Stimulated activated CD8-positive, alpha-beta memory T cell treated with anti-CD3 and anti-CD28 coated beads, Interleukin-7, amount 100 ng/mL, for 1 hour (primary cell): ENCODE measurements at regions not wholly inside any gene's neighbourhood (a gene's known extent, or its start where the extent isn't known, plus 50 kb on each side); places are given as distances from the start of the nearest gene placed in this dataset.
"Not testable (repeated sequence)": the region's sequence is repeated elsewhere in the genome, so short reads cannot be mapped to it uniquely, and the experiment has no call there.

ENCODE experiments used
- DNase-seq, 2 donors: peaks; one replicate each; pipeline ENCODE4 v3.0.0-alpha.2; 2020; ENCODE audit warnings: low read depth in 2 of 2

- no peak for DNase-seq
Measured at GRCh38 chr3:16075647-16076046, 98.8 kb upstream of the GALNT15 start.

GRCh38 chr3:16076564-16076963, 97.9 kb upstream of the GALNT15 start:
- DNase-seq = no peak

- not testable (repeated sequence) for DNase-seq
Measured at GRCh38 chr3:16077146-16077545, 97.3 kb upstream of the GALNT15 start.

- not testable (repeated sequence) for DNase-seq
Measured at GRCh38 chr3:16077681-16078080, 96.8 kb upstream of the GALNT15 start.

GRCh38 chr3:16079519-16079918, 95.0 kb upstream of the GALNT15 start:
- DNase-seq = no peak

GRCh38 chr3:16081661-16082060, 92.8 kb upstream of the GALNT15 start:
- no peak for DNase-seq

GRCh38 chr3:16084887-16085286, 89.6 kb upstream of the GALNT15 start:
- no peak for DNase-seq

GRCh38 chr3:16085410-16085809, 89.1 kb upstream of the GALNT15 start:
- no peak for DNase-seq

- DNase-seq = no peak
Measured at GRCh38 chr3:16085884-16086608, 88.4 kb upstream of the GALNT15 start.

- DNase-seq = no peak
Measured at GRCh38 chr3:16086690-16087089, 87.8 kb upstream of the GALNT15 start.

- DNase-seq = no peak
Measured at GRCh38 chr3:16088496-16088895, 86.0 kb upstream of the GALNT15 start.

GRCh38 chr3:16089521-16089920, 85.0 kb upstream of the GALNT15 start:
- DNase-seq = no peak

- no peak for DNase-seq
Measured at GRCh38 chr3:16090024-16090423, 84.5 kb upstream of the GALNT15 start.

GRCh38 chr3:16090706-16091105, 83.8 kb upstream of the GALNT15 start:
- DNase-seq = no peak

- DNase-seq = no peak
Measured at GRCh38 chr3:16092923-16093322, 81.6 kb upstream of the GALNT15 start.

GRCh38 chr3:16101295-16102186, 72.9 kb upstream of the GALNT15 start:
- no peak for DNase-seq

GRCh38 chr3:16102187-16102561, 72.3 kb upstream of the GALNT15 start:
- DNase-seq = no peak

- DNase-seq = no peak
Measured at GRCh38 chr3:16102905-16103364, 71.5 kb upstream of the GALNT15 start.

GRCh38 chr3:16103472-16103871, 71.0 kb upstream of the GALNT15 start:
- no peak for DNase-seq

- DNase-seq = no peak
Measured at GRCh38 chr3:16104156-16104555, 70.3 kb upstream of the GALNT15 start.

GRCh38 chr3:16106050-16106449, 68.4 kb upstream of the GALNT15 start:
- no peak for DNase-seq

- DNase-seq = no peak
Measured at GRCh38 chr3:16108424-16108823, 66.1 kb upstream of the GALNT15 start.

- no peak for DNase-seq
Measured at GRCh38 chr3:16109929-16110328, 64.6 kb upstream of the GALNT15 start.
